H1 (cell line): ENCODE measurements at regions not wholly inside any gene's neighbourhood (a gene's known extent, or its start where the extent isn't known, plus 50 kb on each side); places are given as distances from the start of the nearest gene placed in this dataset.

ENCODE experiments used
- CTCF ChIA-PET: fragments of 300-600 bp; sonication (Branson Sonifier 250); formaldehyde crosslinking; loops from one replicate; lab custom pipeline; 2021; ENCODE audit not compliant: partially characterized antibody; lab: Charles Lee
- POLR2A ChIA-PET: fragments of 300-600 bp; sonication (Branson Sonifier 250); formaldehyde crosslinking; loops from one replicate; lab custom pipeline; 2021; ENCODE audit warnings: inconsistent platforms; ENCODE audit not compliant: partially characterized antibody; lab: Charles Lee
- DNase-seq, 2 experiments: peaks; one replicate each; pipeline versions ENCODE4 v3.0.0 to v3.0.0-alpha.2; 2010 to 2022; ENCODE audit warnings: low spot score in 2 of 2, low read depth in 1 of 2, mixed read lengths in 1 of 2
- FAIRE-seq: peaks from 2 replicates; lab custom pipeline; 2011; peaks lifted over from hg19 to GRCh38; lab: Jason Lieb, UNC
- H2AFZ ChIP-seq: 2 replicates; pipeline ENCODE4 v1.8.1; 2012; ENCODE audit warnings: low read length, inconsistent platforms
- H2AK5ac ChIP-seq: 2 replicates; pipeline ENCODE4 v1.6.1; 2013; ENCODE audit warnings: low read depth, low read length
- H2BK120ac ChIP-seq: replicated peaks from 2 replicates; pipeline ENCODE3; 2013; ENCODE audit warnings: low read depth, low read length, inconsistent platforms
- H2BK12ac ChIP-seq: 2 replicates; pipeline ENCODE4 v1.6.1; 2013; ENCODE audit warnings: low read depth, low read length
- H2BK15ac ChIP-seq: 2 replicates; pipeline ENCODE4 v1.6.1; 2013; ENCODE audit warnings: low read length
- H2BK20ac ChIP-seq: 2 replicates; pipeline ENCODE4 v1.6.1; 2013; ENCODE audit warnings: low read length
- H2BK5ac ChIP-seq: 2 replicates; pipeline ENCODE4 v1.6.1; 2013; ENCODE audit warnings: low read depth, low read length
- H3K14ac ChIP-seq: 2 replicates; pipeline ENCODE4 v1.6.1; 2013; ENCODE audit warnings: inconsistent platforms; ENCODE audit not compliant: insufficient read length
- H3K18ac ChIP-seq: 2 replicates; pipeline ENCODE4 v1.6.1; 2013; ENCODE audit warnings: low read length; ENCODE audit errors: extremely low read depth
- H3K23ac ChIP-seq: 2 replicates; pipeline ENCODE4 v1.6.1; 2013; ENCODE audit warnings: inconsistent platforms; ENCODE audit not compliant: insufficient read length
- H3K23me2 ChIP-seq: 2 replicates; pipeline ENCODE4 v1.6.1; 2013; ENCODE audit warnings: low read depth, low read length
- H3K27ac ChIP-seq: 2 replicates; pipeline ENCODE4 v1.6.1; 2011; ENCODE audit warnings: low read depth, low read length, inconsistent platforms
- H3K27me3 ChIP-seq, 4 experiments: replicated peaks in 1 of 4; 1 replicate in 1 of 4; 2 replicates in 3 of 4; pipeline versions ENCODE4 v1.6.1 to v1.8.1; 2011 to 2013; ENCODE audit warnings: low read length in 3 of 4, mild to moderate bottlenecking in 3 of 4, inconsistent platforms in 2 of 4, mixed read lengths in 2 of 4, moderate library complexity in 1 of 4; ENCODE audit not compliant: control insufficient read depth in 3 of 4, insufficient read depth in 3 of 4; ENCODE audit errors: extremely low read depth in 1 of 4
- H3K36me3 ChIP-seq, 4 experiments: 2 replicates each; pipeline versions ENCODE4 v1.6.1 to v1.8.1; 2011 to 2013; ENCODE audit warnings: mild to moderate bottlenecking in 4 of 4, low read length in 3 of 4, moderate library complexity in 2 of 4, control low read depth in 1 of 4, inconsistent platforms in 1 of 4; ENCODE audit not compliant: insufficient read depth in 4 of 4, control insufficient read depth in 2 of 4
- H3K4ac ChIP-seq: replicated peaks from 2 replicates; pipeline ENCODE3; 2013; ENCODE audit warnings: low read length, low read depth, mixed read lengths, inconsistent platforms; ENCODE audit not compliant: insufficient read length
- H3K4me1 ChIP-seq, 4 experiments: replicated peaks in 1 of 4; 1 replicate in 1 of 4; 2 replicates in 3 of 4; pipeline versions ENCODE4 v1.6.1 to v1.8.1; 2011 to 2013; ENCODE audit warnings: low read length in 3 of 4, inconsistent platforms in 2 of 4, mixed read lengths in 1 of 4; ENCODE audit not compliant: insufficient read depth in 4 of 4, control insufficient read depth in 3 of 4
- H3K4me2 ChIP-seq, 2 experiments: 2 replicates each; pipeline versions ENCODE4 v1.6.1 to v1.8.1; 2011 to 2013; ENCODE audit warnings: low read depth in 2 of 2, low read length in 2 of 2, control low read depth in 1 of 2, inconsistent platforms in 1 of 2, mild to moderate bottlenecking in 1 of 2; ENCODE audit not compliant: insufficient read depth in 1 of 2
- H3K4me3 ChIP-seq, 4 experiments: fragments of 200-600, 300-600 bp in 1 of 4; sonication (generic), shearing (Covaris generic), sonication (Bioruptor Twin) in 1 of 4; 2 replicates each; pipeline versions ENCODE4 v1.5.1 to v1.8.1; 2011 to 2016; ENCODE audit warnings: low read length in 4 of 4, low read depth in 3 of 4, control low read depth in 2 of 4, inconsistent platforms in 2 of 4, mild to moderate bottlenecking in 2 of 4, mixed read lengths in 1 of 4, moderate library complexity in 1 of 4; ENCODE audit not compliant: insufficient read depth in 2 of 4; ENCODE audit errors: extremely low read depth in 1 of 4
- H3K56ac ChIP-seq: replicated peaks from 2 replicates; pipeline ENCODE3; 2013; ENCODE audit warnings: low read depth, mild to moderate bottlenecking, mixed read lengths, low read length, inconsistent platforms; ENCODE audit not compliant: insufficient read length
- H3K79me1 ChIP-seq: 2 replicates; pipeline ENCODE4 v1.6.1; 2013; ENCODE audit warnings: low read depth, low read length, control low read depth
- H3K79me2 ChIP-seq, 2 experiments: 2 replicates each; pipeline versions ENCODE4 v1.6.1 to v1.8.1; 2012 to 2013; ENCODE audit warnings: low read length in 2 of 2, mild to moderate bottlenecking in 2 of 2, inconsistent platforms in 1 of 2; ENCODE audit not compliant: insufficient read depth in 2 of 2, control insufficient read depth in 1 of 2
- H3K9ac ChIP-seq, 4 experiments: replicated peaks in 1 of 4; 1 replicate in 1 of 4; 2 replicates in 3 of 4; pipeline versions ENCODE4 v1.6.1 to v1.8.1; 2011 to 2013; ENCODE audit warnings: low read depth in 3 of 4, low read length in 3 of 4, control low read depth in 2 of 4, mild to moderate bottlenecking in 2 of 4, moderate library complexity in 2 of 4, inconsistent platforms in 1 of 4; ENCODE audit errors: extremely low read depth in 1 of 4
- H3K9me3 ChIP-seq, 2 experiments: 2 replicates each; pipeline versions ENCODE4 v1.6.1 to v1.8.1; 2012 to 2013; ENCODE audit warnings: mild to moderate bottlenecking in 2 of 2, moderate library complexity in 2 of 2, control low read depth in 1 of 2, inconsistent platforms in 1 of 2, low read depth in 1 of 2, low read length in 1 of 2, mixed read lengths in 1 of 2; ENCODE audit not compliant: insufficient read depth in 2 of 2
- H4K20me1 ChIP-seq, 2 experiments: replicated peaks in 1 of 2; 2 replicates each; pipeline versions ENCODE3 to v1.8.1; 2011 to 2013; ENCODE audit warnings: inconsistent platforms in 2 of 2, low read length in 2 of 2, mild to moderate bottlenecking in 1 of 2; ENCODE audit not compliant: insufficient read depth in 2 of 2, control insufficient read depth in 1 of 2
- H4K5ac ChIP-seq: 2 replicates; pipeline ENCODE4 v1.6.1; 2013; ENCODE audit warnings: low read length, low read depth, mixed read lengths, inconsistent platforms; ENCODE audit not compliant: insufficient read length
- H4K8ac ChIP-seq: 2 replicates; pipeline ENCODE4 v1.8.0; 2013; ENCODE audit warnings: mild to moderate bottlenecking, moderate library complexity, low read length, inconsistent platforms; ENCODE audit not compliant: insufficient read depth; ENCODE audit errors: extremely low read depth
- H4K91ac ChIP-seq: replicated peaks from 2 replicates; pipeline ENCODE3; 2013; ENCODE audit warnings: low read length, mixed read lengths, inconsistent platforms; ENCODE audit not compliant: insufficient read length
- HDAC2 ChIP-seq, 2 experiments: fragments of 300-600 bp in 1 of 2; sonication (generic) in 1 of 2; IDR thresholded peaks; 2 replicates each; pipeline ENCODE4 v1.6.1; 2011 to 2012; ENCODE audit warnings: low read depth in 2 of 2, low read length in 2 of 2, mild to moderate bottlenecking in 2 of 2, moderate library complexity in 2 of 2, borderline replicate concordance in 1 of 2, inconsistent platforms in 1 of 2
- JUN ChIP-seq: IDR thresholded peaks from 2 replicates; pipeline ENCODE4 v1.6.1; 2011; ENCODE audit warnings: low read depth, mild to moderate bottlenecking, improper control_type of control experiment, low read length
- KDM1A ChIP-seq: fragments of 200-600, 300-600 bp; sonication (generic); IDR thresholded peaks from 2 replicates; pipeline ENCODE4 v1.7.1; 2016; ENCODE audit warnings: mild to moderate bottlenecking, low read length, borderline replicate concordance
- RAD21 ChIP-seq, 2 experiments: IDR thresholded peaks in 1 of 2; conservative IDR thresholded peaks in 1 of 2; 2 replicates each; pipeline ENCODE4 v1.6.1; 2011; ENCODE audit warnings: low read depth in 2 of 2, low read length in 2 of 2, improper control_type of control experiment in 1 of 2, inconsistent platforms in 1 of 2, mild to moderate bottlenecking in 1 of 2, moderate library complexity in 1 of 2
- RFX5 ChIP-seq: IDR thresholded peaks from 2 replicates; pipeline ENCODE4 v1.6.1; 2011; ENCODE audit warnings: low read depth, low read length, improper control_type of control experiment, borderline replicate concordance
- SAP30 ChIP-seq: fragments of 300-600 bp; sonication (generic); IDR thresholded peaks from 2 replicates; pipeline ENCODE4 v1.7.1; 2012; ENCODE audit warnings: low read length, moderate library complexity, mild to moderate bottlenecking, inconsistent platforms; ENCODE audit not compliant: insufficient read depth, insufficient replicate concordance
- SIX5 ChIP-seq: IDR thresholded peaks from 2 replicates; pipeline ENCODE4 v1.6.1; 2011; ENCODE audit warnings: mild to moderate bottlenecking, low read depth, low read length
- SRF ChIP-seq: IDR thresholded peaks from 2 replicates; pipeline ENCODE4 v1.6.1; 2011; ENCODE audit warnings: mild to moderate bottlenecking, low read depth, low read length, moderate library complexity
- TAF7 ChIP-seq: optimal IDR thresholded peaks from 2 replicates; pipeline ENCODE3; 2011; ENCODE audit warnings: low read depth, mild to moderate bottlenecking, inconsistent platforms, low read length, moderate library complexity, borderline replicate concordance
- WGBS, 2 experiments: shearing (Covaris generic) in 1 of 2; methylation state at CpG; one replicate each; pipeline versions ENCODE4 v1.1.6 to v1.1.7; 2013 to 2015; ENCODE audit warnings: low lambda C conversion rate in 2 of 2, mixed read lengths in 2 of 2, inconsistent platforms in 1 of 2, low coverage in 1 of 2, missing lambda C conversion rate in 1 of 2; ENCODE audit not compliant: insufficient replicate concordance in 2 of 2, insufficient coverage in 1 of 2, insufficient read length in 1 of 2; ENCODE audit errors: extremely low coverage in 1 of 2, missing lambda C conversion rate in 1 of 2; 5-methylcytosine and 5-hydroxymethylcytosine counted together
- TF ChIP-seq, protein P1 (sequence below): IDR thresholded peaks from 2 replicates; pipeline ENCODE4 v1.6.1; 2011; ENCODE audit warnings: low read depth, mild to moderate bottlenecking, low read length; ENCODE audit not compliant: insufficient read depth
- TF ChIP-seq, protein P2 (sequence below): IDR thresholded peaks from 2 replicates; pipeline ENCODE4 v1.6.1; 2012; ENCODE audit warnings: low read length, inconsistent platforms

DNA sequence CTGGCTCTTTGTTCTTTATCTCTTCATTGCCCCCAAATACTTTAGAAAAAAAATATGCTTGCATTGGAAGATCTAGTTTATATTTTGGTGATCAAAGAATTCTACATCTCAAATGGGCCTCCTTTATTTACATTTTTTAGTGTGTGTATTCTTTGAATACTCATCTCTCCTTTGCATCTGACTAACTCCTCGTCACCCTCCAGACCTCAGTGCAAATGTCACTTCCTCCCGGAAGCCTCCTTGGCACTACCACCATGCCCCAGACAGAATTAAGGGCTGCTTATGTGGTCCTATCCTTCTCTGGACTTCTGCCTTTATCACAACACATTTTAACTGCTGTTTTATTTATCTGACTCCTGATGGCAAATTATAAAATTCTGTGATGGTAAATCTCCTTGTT is 52.0 kb upstream of the PPP1R3C start:
- no peak overlapping the region for H3K14ac ChIP-seq
- H3K4me2 ChIP-seq: no peak overlapping the region
- H3K4me3 ChIP-seq: no peak overlapping the region
- no peaks in the 10 kb centered on the region for H3K23me2 ChIP-seq
- no peak overlapping the region for H3K9ac ChIP-seq
- no peak overlapping the region for H3K18ac ChIP-seq
- H2BK5ac ChIP-seq: no peak overlapping the region
- H3K9me3 ChIP-seq: no peaks in the 10 kb centered on the region
- H3K23ac ChIP-seq: no peak overlapping the region
- H3K4ac ChIP-seq: no peak overlapping the region
- H3K79me2 ChIP-seq: no peaks in the 10 kb centered on the region
- H2BK20ac ChIP-seq: no peak overlapping the region
- H3K4me1 ChIP-seq: peaks cover 4 to 20% (median 6%) of the 10 kb centered on the region in 4 experiments
- no peaks in the 10 kb centered on the region for H4K20me1 ChIP-seq
- no peak overlapping the region for H2AK5ac ChIP-seq
- H3K56ac ChIP-seq: no peak overlapping the region
- H3K27me3 ChIP-seq: no peaks in the 10 kb centered on the region
- H2BK12ac ChIP-seq: no peak overlapping the region
- H4K91ac ChIP-seq: no peak overlapping the region
- H2BK120ac ChIP-seq: no peak overlapping the region
- ChIA-PET CTCF (interaction anchor here (3.2 to 7.0 kb wide), 2 partner anchors 8 to 41 kb away, joined by 9 to 67 read pairs; no protein-coding TSS in a partner anchor), POLR2A (no interaction called here)
- no peak overlapping the region for H4K8ac ChIP-seq
- H3K27ac ChIP-seq: no peak overlapping the region
- 74% methylated on average over 2 of the region's 2 CpGs; no CpG with 5 or more reads in 1 of the 2 experiments for WGBS, 2 experiments
- no peaks in the 10 kb centered on the region for H3K79me1 ChIP-seq
- H2AFZ ChIP-seq: no peak overlapping the region
- no peak overlapping the region for H4K5ac ChIP-seq
- H3K36me3 ChIP-seq: no peaks in the 10 kb centered on the region
- no peak for DNase-seq
- no peak for FAIRE-seq
- H2BK15ac ChIP-seq: no peak overlapping the region
- TF ChIP-seq TAF7: no peak
- TF ChIP-seq, protein P1, sequence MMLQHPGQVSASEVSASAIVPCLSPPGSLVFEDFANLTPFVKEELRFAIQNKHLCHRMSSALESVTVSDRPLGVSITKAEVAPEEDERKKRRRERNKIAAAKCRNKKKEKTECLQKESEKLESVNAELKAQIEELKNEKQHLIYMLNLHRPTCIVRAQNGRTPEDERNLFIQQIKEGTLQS: no peak
- TF ChIP-seq, protein P2, sequence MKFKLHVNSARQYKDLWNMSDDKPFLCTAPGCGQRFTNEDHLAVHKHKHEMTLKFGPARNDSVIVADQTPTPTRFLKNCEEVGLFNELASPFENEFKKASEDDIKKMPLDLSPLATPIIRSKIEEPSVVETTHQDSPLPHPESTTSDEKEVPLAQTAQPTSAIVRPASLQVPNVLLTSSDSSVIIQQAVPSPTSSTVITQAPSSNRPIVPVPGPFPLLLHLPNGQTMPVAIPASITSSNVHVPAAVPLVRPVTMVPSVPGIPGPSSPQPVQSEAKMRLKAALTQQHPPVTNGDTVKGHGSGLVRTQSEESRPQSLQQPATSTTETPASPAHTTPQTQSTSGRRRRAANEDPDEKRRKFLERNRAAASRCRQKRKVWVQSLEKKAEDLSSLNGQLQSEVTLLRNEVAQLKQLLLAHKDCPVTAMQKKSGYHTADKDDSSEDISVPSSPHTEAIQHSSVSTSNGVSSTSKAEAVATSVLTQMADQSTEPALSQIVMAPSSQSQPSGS: no peak
- no peak for TF ChIP-seq SAP30
- no peak for TF ChIP-seq SIX5
- no peak for TF ChIP-seq RFX5
- TF ChIP-seq SRF: no peak
- TF ChIP-seq RAD21 (IDR thresholded peaks at IDR 0.05 in 1 of 2, conservative IDR thresholded peaks at IDR 0.05 in 1 of 2; ENCODE audit: low read depth in 2 of 2, low read length in 2 of 2): no peak
- no peak for TF ChIP-seq JUN
- no peak for TF ChIP-seq HDAC2 (IDR thresholded peaks at IDR 0.05; ENCODE audit: borderline replicate concordance in 1 of 2, low read depth in 2 of 2, low read length in 2 of 2)
- TF ChIP-seq KDM1A: no peak
